ENCODE measurements at regions not wholly inside any gene's neighbourhood (a gene's known extent, or its start where the extent isn't known, plus 50 kb on each side); places are given as distances from the start of the nearest gene placed in this dataset.

DNA sequence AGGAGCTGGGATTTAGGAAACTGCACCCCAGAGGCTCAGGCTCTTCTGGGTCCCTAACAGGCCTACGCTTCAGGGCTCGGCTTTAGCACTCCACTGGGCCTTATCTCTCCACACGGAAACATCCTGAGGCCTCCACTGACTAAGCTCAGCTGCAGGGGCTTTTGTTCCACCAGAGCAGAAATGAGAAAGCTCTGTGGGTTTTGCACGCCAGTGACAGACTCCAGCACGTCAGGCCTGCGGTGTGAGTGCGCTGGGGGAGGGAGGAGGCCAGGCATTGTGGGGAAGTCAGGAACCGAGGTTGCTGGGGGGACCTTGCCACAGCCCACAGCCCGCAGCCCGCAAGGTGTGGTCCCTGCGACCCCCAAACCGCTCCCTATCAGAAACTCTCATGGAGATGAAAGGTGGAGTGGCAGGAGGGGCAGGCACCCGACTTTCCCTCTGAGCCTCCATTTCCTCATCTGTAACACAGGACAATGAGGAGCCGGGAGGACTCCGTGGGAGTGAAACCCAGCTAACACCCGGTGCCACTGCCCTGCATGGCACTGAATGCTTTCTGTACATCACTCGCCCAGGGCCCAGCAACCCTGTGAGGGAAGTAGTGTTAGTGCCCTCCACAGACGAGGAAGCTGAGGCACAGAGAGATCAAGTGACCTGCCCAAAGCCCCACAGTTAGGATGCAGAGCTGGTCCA, 106.5 kb downstream of the TPRA1 start:
- no peak for DNase-seq

DNA sequence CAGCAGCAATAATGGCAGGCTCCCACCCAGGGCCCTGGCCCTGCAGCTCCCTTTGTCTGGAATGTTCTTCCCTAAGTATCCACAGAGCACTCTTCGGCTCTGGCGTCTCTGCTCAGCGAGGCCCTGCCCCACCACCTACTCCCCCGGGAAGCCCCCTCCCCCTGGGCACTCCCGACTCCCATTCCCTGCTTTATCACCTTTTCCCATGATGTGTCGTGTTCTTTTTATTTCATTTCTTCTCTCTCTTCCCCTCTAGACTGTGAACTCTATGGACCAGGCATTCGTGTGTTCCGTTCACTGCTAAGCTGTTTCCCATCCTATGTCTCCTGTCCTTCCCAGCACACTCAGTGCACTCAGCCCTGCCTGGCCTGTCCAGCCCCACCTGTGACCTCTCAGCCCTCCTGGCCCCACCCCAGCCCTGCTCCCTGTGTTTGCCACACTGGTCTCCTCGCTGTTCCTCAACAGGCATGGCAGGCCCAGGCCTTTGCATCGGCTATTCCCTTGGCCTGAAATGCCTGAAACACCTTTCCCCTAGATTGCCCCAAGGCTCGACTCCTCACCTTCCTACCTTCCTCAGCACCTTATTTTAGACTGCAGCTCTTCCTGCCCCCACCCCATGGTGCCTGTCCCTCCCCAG, 107.4 kb downstream of the TPRA1 start:
- DNase-seq: no peak

DNA sequence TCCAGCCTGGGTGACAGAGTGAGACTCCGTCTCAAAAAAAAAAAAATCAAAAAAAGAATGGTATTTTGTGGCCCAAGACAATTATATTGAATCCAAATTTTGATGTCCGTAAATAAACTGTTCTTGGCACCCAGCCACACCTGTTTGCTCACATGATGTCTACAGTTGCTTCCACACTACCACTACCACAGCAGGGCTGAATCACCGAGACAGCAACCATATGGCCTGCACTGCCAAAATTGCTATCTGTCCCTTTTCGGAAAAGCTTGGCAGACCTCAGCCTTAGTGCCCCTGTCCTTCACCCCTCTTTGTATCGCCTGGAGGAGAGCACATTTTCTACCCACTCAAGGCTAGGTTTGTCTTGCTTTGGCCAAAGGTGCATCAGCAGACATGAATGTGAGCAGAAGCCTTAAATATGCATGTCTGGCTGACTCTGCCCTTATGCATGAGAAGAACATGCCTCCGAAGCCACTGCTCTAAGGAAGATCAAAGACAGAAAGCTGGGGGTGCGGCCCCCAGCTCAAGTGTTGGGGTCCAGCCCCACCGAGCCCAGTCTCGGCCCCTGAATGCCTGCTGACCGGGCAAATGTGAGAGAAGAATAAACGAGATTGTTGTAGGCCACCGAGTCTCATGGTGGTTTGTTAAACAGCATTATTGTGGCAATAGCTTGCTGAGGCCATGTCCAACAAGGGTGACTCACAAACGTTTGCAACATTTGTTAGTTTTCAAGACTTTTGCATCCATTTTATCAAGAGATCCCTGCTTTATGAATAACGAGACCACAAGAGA, 108.1 kb downstream of the TPRA1 start:
- DNase-seq: no peak

DNA sequence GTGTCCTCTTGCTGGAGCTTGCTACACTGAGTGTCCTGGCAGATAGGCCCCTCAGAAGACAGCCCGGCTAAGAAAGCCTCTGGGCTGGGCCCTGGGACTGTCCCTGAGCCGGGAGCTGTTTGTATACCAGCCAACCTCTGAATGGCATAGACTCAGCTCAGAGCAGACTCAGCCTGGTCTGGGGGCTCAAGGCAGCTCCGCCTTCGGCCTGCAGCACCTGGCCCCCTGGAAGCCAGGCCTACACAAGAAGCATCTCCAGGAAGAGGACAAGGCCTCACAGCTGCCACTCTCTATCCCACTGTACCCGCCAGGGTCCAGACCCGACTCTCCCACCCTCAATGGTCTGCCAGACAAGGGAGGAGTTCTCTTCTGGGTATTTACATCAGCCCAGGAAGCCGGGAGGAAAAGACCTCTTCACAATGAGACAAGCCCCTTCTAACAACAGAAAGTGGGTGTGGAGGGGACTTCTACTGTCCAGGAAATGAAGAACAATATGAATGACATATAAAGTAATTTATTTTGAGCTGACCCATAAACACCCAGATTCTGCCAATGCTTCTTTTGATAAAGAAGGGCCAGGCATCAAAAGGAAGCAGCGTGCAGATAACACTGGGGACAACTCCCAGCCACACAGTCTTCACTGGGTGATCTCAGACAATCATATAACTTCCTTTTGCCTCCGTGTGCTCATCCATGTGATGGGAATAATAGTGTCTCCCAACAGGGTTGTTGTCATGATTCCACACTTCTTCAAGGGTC, 110.2 kb downstream of the TPRA1 start:
- peak in 1 of 14 donors; percentile 7 for DNase-seq

GRCh38 chr3:127479449-127479848, 111.1 kb downstream of the TPRA1 start:
- peak in 2 of 14 donors; percentile 13 to 14 for DNase-seq

- DNase-seq: no peak
These were observed 111.6 kb downstream of the TPRA1 start for GRCh38 chr3:127478922-127479321.

GRCh38 chr3:127477396-127477795, 113.1 kb downstream of the TPRA1 start:
- DNase-seq: no peak

DNA sequence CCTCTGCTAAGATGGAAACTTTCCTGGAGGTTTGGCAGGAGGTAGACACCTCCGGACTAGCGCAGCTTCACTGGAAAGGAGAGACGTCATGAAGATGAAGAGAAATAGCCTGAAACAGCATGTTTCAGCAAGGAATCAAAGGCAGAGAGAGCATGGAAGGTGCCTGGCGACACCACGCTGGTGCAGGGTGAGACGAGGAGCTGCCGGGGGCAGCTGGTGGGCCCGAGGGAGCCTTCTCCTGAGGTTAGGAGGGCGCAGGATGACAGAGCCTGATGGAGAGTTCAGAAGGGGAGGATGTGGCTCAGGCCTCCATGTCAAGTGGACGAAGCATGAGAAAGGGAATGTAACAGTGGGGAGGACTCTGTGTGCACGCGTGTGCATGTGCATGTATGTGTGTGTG, 113.6 kb downstream of the TPRA1 start:
- DNase-seq: no peak

DNA sequence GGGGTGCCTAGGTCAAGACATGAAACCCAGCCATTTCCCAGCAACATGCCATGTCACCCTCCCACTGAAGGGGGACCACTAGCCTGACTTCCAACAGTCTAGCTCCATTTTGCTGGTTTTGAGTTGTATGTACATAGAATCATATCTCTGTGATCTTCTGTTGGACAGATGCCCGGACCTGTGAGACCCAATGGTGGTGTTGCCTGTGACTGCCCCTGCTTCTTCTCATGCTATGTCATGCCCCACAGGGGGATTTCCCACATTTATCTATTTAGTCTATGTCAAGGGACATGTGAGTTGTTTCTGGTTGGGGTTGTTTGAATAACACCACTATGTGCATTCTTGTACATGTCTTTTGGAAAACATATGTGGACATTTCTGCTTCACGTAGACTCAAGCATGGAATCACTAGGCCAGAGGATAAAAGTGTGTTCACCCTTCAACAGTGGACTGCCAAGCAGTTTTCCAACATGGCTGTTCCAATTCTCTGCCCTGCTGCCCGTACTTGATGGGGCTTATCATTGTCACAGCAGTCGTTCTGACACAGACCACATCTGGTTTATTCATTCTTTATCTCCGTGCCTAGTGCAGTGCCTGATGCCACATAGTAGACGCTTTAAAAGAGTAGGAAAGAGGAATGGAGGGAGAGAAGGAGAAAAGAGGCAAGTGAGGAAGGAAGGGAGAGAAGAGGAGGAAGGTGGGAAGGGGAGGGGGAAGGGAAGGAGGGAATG, 114.4 kb downstream of the TPRA1 start:
- DNase-seq: no peak

DNA sequence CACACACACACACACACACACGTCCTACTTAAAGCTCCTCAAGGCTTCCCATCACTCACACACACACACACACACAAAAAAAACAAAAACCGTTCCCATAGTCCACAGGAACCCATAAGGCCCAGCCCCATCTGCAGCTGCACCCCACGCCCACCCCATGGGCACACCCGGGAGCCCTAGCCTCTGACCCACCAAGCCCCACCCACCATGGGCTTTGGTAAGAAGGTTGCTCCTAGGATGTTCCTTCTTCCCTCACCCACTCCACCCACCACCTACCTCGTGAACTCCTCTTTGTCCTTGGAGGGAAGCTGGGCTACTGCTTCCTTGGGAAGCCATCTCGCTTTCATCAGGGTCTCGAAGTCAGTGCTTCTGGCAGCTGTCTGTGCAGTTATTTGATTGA, 115.1 kb downstream of the TPRA1 start:
- no peak for DNase-seq

GRCh38 chr3:127473244-127474024, 117.1 kb downstream of the TPRA1 start:
- no peak for DNase-seq

- no peak for DNase-seq
These were observed 118.0 kb downstream of the TPRA1 start for GRCh38 chr3:127472506-127472905.

DNA sequence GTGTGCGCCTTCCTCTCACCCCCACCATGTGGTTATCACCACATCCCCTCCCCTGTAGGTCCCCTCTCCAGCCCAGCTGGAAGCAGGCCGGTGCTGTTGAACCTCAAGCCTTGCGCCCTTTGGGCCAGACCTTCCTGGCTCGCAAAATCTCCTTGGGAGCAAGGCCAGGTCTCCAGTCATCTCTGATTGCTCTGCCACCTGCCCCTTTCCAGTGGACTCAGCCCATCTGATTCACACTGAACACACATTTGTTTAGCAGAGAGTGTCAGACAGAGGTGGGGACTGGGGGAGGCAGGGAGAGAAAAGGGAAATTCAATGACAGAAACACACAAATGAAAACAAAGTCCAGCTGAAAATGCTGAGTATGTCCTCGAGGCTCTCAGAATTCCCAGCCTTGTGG, 119.4 kb downstream of the TPRA1 start:
- no peak for DNase-seq

DNA sequence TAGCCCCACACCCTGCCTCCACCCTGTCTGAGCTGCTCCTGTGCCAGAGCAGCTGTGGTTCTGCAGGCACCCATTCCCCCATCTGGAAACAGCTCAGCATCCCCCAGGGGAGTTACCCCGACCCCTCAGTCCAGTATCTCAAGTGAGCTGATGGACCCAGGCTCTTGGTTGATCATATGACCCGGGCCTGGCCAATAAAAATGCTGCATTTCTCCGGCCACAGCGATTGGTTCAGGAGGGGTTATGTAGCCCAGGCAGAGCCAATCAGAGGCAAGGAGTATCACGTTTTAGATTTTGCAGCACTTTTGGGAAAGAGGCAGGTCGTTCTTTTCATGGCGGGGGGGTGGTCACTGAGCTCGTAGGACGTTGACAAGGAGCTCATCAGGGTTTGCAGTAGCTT, 120.8 kb downstream of the TPRA1 start:
- no peak for DNase-seq

- no peak for DNase-seq
These were observed 123.1 kb downstream of the TPRA1 start for GRCh38 chr3:127467391-127467790.

DNA sequence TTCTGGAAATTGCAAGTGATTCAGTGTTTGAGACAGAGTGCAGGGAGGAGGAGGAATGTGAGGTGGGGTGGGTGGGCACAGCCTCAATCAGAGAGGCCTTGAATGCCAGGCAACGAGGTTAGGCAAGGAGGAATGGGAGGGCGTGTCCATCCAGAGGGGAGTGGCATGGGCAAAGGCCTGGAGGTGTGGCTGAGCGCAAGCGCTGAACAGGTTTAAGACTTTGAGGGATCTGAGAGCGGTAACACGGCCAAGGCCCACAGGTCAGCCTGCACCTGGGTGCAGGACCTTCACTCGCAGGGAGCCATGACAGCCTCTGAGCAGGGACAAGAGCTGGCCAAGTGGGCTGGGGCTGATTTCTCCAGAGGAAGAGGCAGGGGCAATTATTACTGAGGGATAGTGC, 125.9 kb downstream of the TPRA1 start:
- no peak for DNase-seq

- no peak for DNase-seq
These were observed 128.3 kb downstream of the TPRA1 start for GRCh38 chr3:127462111-127462655.

DNA sequence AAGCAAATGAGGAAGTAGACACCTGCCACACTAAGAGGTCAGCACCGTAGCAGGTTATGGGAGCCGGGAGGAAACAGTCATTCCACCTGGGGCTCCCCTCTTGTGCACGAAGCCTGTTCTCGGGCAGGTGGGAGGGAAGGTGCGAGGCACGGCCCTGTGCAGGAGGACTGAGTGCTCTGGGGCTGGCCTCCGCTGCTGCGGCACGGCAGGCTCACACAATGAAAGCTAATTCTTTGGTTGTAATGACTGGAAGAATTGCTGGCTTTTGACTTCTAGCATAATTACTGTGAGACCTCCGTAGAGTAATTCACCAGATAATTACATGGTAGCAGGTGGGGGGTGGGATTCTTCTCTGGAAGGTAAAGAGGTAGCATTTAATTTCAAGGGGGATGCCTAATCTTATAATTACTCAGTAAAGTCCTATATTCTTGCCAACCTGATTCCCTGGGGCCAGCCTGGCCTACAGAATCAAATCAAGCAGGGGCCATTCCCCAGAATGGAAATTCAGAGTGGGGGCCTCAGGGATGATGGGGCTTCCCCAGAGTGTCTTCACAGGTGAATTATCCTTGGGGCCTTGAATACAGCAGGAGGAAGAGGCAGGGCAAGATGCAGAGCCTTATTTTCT, 129.1 kb downstream of the TPRA1 start:
- DNase-seq: no peak

- DNase-seq: no peak
These were observed 130.6 kb downstream of the TPRA1 start for GRCh38 chr3:127459891-127460290.
